Nephron (organoid): ENCODE measurements at regions not wholly inside any gene's neighbourhood (a gene's known extent, or its start where the extent isn't known, plus 50 kb on each side); places are given as distances from the start of the nearest gene placed in this dataset.

Source experiments
- H3K27ac Mint-ChIP-seq, 3 experiments: 2 replicates each; pipeline ENCODE4 v1.8.0; 2020; ENCODE audit warnings: mixed read lengths in 3 of 3, mild to moderate bottlenecking in 2 of 3, moderate library complexity in 1 of 3
- H3K27me3 Mint-ChIP-seq: 2 replicates; pipeline ENCODE4 v1.8.0; 2021; ENCODE audit warnings: low read depth, mild to moderate bottlenecking, moderate library complexity, mixed read lengths
- H3K36me3 Mint-ChIP-seq: 2 replicates; pipeline ENCODE4 v1.8.0; 2020; ENCODE audit warnings: low read depth, mixed read lengths
- H3K4me1 Mint-ChIP-seq: 2 replicates; pipeline ENCODE4 v1.8.0; 2020; ENCODE audit warnings: mixed read lengths
- H3K4me3 Mint-ChIP-seq, 3 experiments: 2 replicates each; pipeline ENCODE4 v1.8.0; 2020; ENCODE audit warnings: mild to moderate bottlenecking in 3 of 3, mixed read lengths in 3 of 3, moderate library complexity in 2 of 3
- H3K9me3 Mint-ChIP-seq: 2 replicates; pipeline ENCODE4 v1.8.0; 2020; ENCODE audit warnings: mixed read lengths
- TF ChIP-seq, protein P1 (sequence below), 3 experiments: fragments of 200-600 bp; sonication (generic); IDR thresholded peaks; one replicate each; pipeline ENCODE4 v1.5.0; 2021; ENCODE audit warnings: antibody characterized with exemption in 3 of 3; ENCODE audit not compliant: unreplicated experiment in 3 of 3

DNA sequence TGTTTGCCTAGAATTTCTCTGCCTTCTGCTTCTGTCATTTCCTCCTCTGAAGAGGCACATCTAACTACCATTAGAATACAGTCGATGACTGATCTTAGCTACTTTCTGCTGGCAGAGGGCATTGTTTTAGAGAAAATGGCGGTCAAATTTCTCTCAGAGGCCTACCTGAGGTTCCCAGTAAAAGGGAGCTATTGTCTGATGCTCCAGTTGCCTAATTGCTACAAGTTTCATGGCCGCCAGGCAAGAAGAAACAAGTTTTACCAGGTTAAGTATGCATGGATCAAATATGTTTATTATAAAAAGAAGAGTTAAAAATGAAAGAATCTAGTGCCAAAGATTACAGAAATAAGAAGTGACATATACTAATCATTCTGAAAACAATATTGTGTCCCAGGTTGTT is 416.6 kb downstream of the DSC3 start:
- TF ChIP-seq, protein P1, sequence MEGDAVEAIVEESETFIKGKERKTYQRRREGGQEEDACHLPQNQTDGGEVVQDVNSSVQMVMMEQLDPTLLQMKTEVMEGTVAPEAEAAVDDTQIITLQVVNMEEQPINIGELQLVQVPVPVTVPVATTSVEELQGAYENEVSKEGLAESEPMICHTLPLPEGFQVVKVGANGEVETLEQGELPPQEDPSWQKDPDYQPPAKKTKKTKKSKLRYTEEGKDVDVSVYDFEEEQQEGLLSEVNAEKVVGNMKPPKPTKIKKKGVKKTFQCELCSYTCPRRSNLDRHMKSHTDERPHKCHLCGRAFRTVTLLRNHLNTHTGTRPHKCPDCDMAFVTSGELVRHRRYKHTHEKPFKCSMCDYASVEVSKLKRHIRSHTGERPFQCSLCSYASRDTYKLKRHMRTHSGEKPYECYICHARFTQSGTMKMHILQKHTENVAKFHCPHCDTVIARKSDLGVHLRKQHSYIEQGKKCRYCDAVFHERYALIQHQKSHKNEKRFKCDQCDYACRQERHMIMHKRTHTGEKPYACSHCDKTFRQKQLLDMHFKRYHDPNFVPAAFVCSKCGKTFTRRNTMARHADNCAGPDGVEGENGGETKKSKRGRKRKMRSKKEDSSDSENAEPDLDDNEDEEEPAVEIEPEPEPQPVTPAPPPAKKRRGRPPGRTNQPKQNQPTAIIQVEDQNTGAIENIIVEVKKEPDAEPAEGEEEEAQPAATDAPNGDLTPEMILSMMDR (IDR thresholded peaks at IDR 0.05; ENCODE audit: unreplicated experiment in 3 of 3) = no peak
- no peaks in the 10 kb centered on the region for H3K4me1 Mint-ChIP-seq
- H3K9me3 Mint-ChIP-seq = no peaks in the 10 kb centered on the region
- H3K36me3 Mint-ChIP-seq = no peaks in the 10 kb centered on the region
- no peak overlapping the region for H3K27ac Mint-ChIP-seq
- H3K4me3 Mint-ChIP-seq = no peak overlapping the region
- no peaks in the 10 kb centered on the region for H3K27me3 Mint-ChIP-seq

DNA sequence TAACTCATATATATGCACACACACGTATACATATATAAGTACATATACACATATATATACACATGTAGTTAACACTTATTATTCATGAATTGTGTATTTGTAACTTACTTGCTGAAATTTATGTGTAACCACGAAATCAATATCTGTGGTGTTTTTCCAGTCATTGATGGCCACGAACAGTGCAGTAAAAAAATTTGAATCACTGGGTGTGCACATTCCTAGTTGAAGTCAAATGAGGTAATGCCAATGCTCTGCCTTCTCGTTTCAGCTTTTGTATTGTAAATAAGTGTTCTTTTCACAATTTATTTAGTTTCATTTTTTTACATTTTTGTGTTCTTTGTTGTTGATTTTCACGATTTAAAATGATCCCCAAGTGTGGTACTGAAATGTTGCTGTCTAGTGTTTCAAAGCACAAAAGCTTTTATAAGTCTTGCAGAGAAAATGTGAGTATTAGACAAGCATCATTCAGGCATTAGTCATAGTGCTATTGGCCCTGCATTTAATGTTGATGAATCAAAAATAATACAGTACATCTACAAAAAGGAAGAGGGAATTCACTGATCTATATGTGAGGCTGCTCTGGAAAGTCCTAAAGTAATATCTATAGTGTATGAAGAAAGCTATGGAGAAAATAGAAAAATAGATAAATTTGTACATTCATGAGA is 419.0 kb downstream of the DSC3 start:
- no peak overlapping the region for H3K4me3 Mint-ChIP-seq
- H3K36me3 Mint-ChIP-seq = no peaks in the 10 kb centered on the region
- no peaks in the 10 kb centered on the region for H3K27me3 Mint-ChIP-seq
- H3K9me3 Mint-ChIP-seq = no peaks in the 10 kb centered on the region
- H3K27ac Mint-ChIP-seq = no peak overlapping the region
- TF ChIP-seq, protein P1 (IDR thresholded peaks at IDR 0.05; ENCODE audit: unreplicated experiment in 3 of 3) = no peak
- H3K4me1 Mint-ChIP-seq = no peaks in the 10 kb centered on the region

GRCh38 chr18:30622635-30623034 is 419.9 kb downstream of the DSC3 start:
- no peaks in the 10 kb centered on the region for H3K36me3 Mint-ChIP-seq
- H3K4me1 Mint-ChIP-seq = no peaks in the 10 kb centered on the region
- H3K9me3 Mint-ChIP-seq = no peaks in the 10 kb centered on the region
- no peak overlapping the region for H3K27ac Mint-ChIP-seq
- H3K4me3 Mint-ChIP-seq = no peak overlapping the region
- TF ChIP-seq, protein P1 (IDR thresholded peaks at IDR 0.05; ENCODE audit: unreplicated experiment in 3 of 3) = no peak
- no peaks in the 10 kb centered on the region for H3K27me3 Mint-ChIP-seq

DNA sequence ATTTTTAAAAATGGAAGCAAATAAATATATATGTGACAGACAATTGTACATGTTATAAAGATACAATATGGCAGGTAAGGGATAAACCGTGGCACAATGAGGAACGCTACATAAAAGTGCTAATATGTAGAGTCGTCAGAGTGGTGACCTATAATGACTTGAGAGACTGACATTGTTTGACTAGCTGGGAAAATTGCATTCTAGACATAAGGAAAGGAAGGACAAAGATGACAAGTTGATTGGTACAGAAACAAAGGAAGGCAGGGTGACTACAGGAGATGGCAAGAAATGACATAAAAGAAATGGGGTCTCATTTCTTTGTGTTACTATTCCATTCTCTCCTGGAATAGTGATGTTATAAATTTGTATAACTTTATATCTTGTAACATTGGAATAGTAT is 420.4 kb downstream of the DSC3 start:
- Mint-ChIP-seq H3K4me3 (no peak overlapping the region), H3K9me3 (no peaks in the 10 kb centered on the region), H3K36me3 (no peaks in the 10 kb centered on the region), H3K27ac (no peak overlapping the region), H3K4me1 (no peaks in the 10 kb centered on the region), H3K27me3 (no peaks in the 10 kb centered on the region)
- TF ChIP-seq, protein P1 (IDR thresholded peaks at IDR 0.05; ENCODE audit: unreplicated experiment in 3 of 3) = no peak

DNA sequence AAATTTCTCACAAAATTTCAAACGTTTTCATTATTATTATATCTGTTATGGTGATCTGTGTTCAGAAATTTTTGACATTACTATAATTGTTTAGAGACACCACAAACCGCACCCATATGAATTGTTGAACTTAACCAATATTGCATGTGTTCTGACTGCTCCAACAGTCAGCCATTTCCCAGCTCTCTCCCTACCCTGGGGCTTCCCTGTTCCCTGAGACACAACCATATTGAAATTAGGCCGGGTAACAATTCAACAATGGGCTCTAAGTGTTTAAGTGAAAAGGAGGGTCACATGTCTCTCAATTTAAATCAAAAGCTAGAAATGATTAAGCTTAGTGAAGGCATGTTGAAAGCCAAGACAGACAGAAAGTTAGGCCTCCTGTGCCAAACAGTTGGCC is 424.0 kb downstream of the DSC3 start:
- Mint-ChIP-seq H3K36me3 (no peaks in the 10 kb centered on the region), H3K27me3 (no peaks in the 10 kb centered on the region), H3K4me1 (no peaks in the 10 kb centered on the region), H3K27ac (no peak overlapping the region), H3K4me3 (no peak overlapping the region), H3K9me3 (no peaks in the 10 kb centered on the region)
- TF ChIP-seq, protein P1 (IDR thresholded peaks at IDR 0.05; ENCODE audit: unreplicated experiment in 3 of 3) = no peak

GRCh38 chr18:30616414-30616813 is 426.1 kb downstream of the DSC3 start:
- Mint-ChIP-seq H3K27ac (no peak overlapping the region), H3K9me3 (no peaks in the 10 kb centered on the region)

More at GRCh38 chr18:30616414-30616813, 426.1 kb downstream of the DSC3 start:
- no peaks in the 10 kb centered on the region for H3K4me1 Mint-ChIP-seq
- H3K27me3 Mint-ChIP-seq = no peaks in the 10 kb centered on the region
- TF ChIP-seq, protein P1 (IDR thresholded peaks at IDR 0.05; ENCODE audit: unreplicated experiment in 3 of 3) = no peak
- H3K36me3 Mint-ChIP-seq = no peaks in the 10 kb centered on the region
- no peak overlapping the region for H3K4me3 Mint-ChIP-seq
